ENCODE measurements at regions not wholly inside any gene's neighbourhood (a gene's known extent, or its start where the extent isn't known, plus 50 kb on each side); places are given as distances from the start of the nearest gene placed in this dataset.

GRCh38 chr5:56749842-56750241 lies 65.5 kb upstream of the MAP3K1 start:
- Histone ChIP-seq H3K27ac (ENCODE audit: low read depth, low read length) (no peak overlapping the region), H3K36me3 (ENCODE audit: control insufficient read depth in 3 of 3, insufficient read depth in 3 of 3, low read length in 3 of 3) (no peaks in the 10 kb centered on the region), H3K9me3 (ENCODE audit: control insufficient read depth in 3 of 3, low read length in 3 of 3) (peaks cover 0 to 1% (median 0%) of the 10 kb centered on the region in 3 donors), H3K4me1 (ENCODE audit: control insufficient read depth in 3 of 3, insufficient read depth in 3 of 3, low read length in 3 of 3) (no peaks in the 10 kb centered on the region), H3K27me3 (ENCODE audit: control insufficient read depth in 3 of 3, insufficient read depth in 3 of 3, low read length in 3 of 3) (no peaks in the 10 kb centered on the region), H3K4me3 (ENCODE audit: low read length in 3 of 3) (no peak overlapping the region), H3K9ac (ENCODE audit: low read depth in 1 of 3, low read length in 3 of 3) (no peak overlapping the region)

- no peak overlapping the region for H3K9ac ChIP-seq (ENCODE audit: low read depth in 1 of 3, low read length in 3 of 3)
- H3K9me3 ChIP-seq (ENCODE audit: control insufficient read depth in 3 of 3, low read length in 3 of 3) = no peaks in the 10 kb centered on the region
- H3K27ac ChIP-seq (ENCODE audit: low read depth, low read length) = no peak overlapping the region
- no peak overlapping the region for H3K4me3 ChIP-seq (ENCODE audit: low read length in 3 of 3)
- H3K27me3 ChIP-seq (ENCODE audit: control insufficient read depth in 3 of 3, insufficient read depth in 3 of 3, low read length in 3 of 3) = no peaks in the 10 kb centered on the region
- H3K36me3 ChIP-seq (ENCODE audit: control insufficient read depth in 3 of 3, insufficient read depth in 3 of 3, low read length in 3 of 3) = no peaks in the 10 kb centered on the region
- no peaks in the 10 kb centered on the region for H3K4me1 ChIP-seq (ENCODE audit: control insufficient read depth in 3 of 3, insufficient read depth in 3 of 3, low read length in 3 of 3)
Observed at GRCh38 chr5:56746553-56747339, 68.6 kb upstream of the MAP3K1 start.

- no peak overlapping the region for H3K27ac ChIP-seq (ENCODE audit: low read depth, low read length)
- H3K36me3 ChIP-seq (ENCODE audit: control insufficient read depth in 3 of 3, insufficient read depth in 3 of 3, low read length in 3 of 3) = no peaks in the 10 kb centered on the region
- H3K9ac ChIP-seq (ENCODE audit: low read depth in 1 of 3, low read length in 3 of 3) = no peak overlapping the region
- H3K4me3 ChIP-seq (ENCODE audit: low read length in 3 of 3) = no peak overlapping the region
- H3K9me3 ChIP-seq (ENCODE audit: control insufficient read depth in 3 of 3, low read length in 3 of 3) = no peaks in the 10 kb centered on the region
- H3K27me3 ChIP-seq (ENCODE audit: control insufficient read depth in 3 of 3, insufficient read depth in 3 of 3, low read length in 3 of 3) = no peaks in the 10 kb centered on the region
- no peaks in the 10 kb centered on the region for H3K4me1 ChIP-seq (ENCODE audit: control insufficient read depth in 3 of 3, insufficient read depth in 3 of 3, low read length in 3 of 3)
Observed at GRCh38 chr5:56745864-56746263, 69.5 kb upstream of the MAP3K1 start.

- Histone ChIP-seq H3K4me3 (ENCODE audit: low read length in 3 of 3) (no peak overlapping the region), H3K27me3 (ENCODE audit: control insufficient read depth in 3 of 3, insufficient read depth in 3 of 3, low read length in 3 of 3) (no peaks in the 10 kb centered on the region)
Observed at GRCh38 chr5:56740868-56741267, 74.5 kb upstream of the MAP3K1 start.

GRCh38 chr5:56739990-56740389 lies 75.4 kb upstream of the MAP3K1 start:
- no peaks in the 10 kb centered on the region for H3K4me1 ChIP-seq (ENCODE audit: control insufficient read depth in 3 of 3, insufficient read depth in 3 of 3, low read length in 3 of 3)
- H3K36me3 ChIP-seq (ENCODE audit: control insufficient read depth in 3 of 3, insufficient read depth in 3 of 3, low read length in 3 of 3) = no peaks in the 10 kb centered on the region
- no peak overlapping the region for H3K27ac ChIP-seq (ENCODE audit: low read depth, low read length)
- H3K4me3 ChIP-seq (ENCODE audit: low read length in 3 of 3) = no peak overlapping the region
- no peak overlapping the region for H3K9ac ChIP-seq (ENCODE audit: low read depth in 1 of 3, low read length in 3 of 3)
- H3K9me3 ChIP-seq (ENCODE audit: control insufficient read depth in 3 of 3, low read length in 3 of 3) = no peaks in the 10 kb centered on the region
- H3K27me3 ChIP-seq (ENCODE audit: control insufficient read depth in 3 of 3, insufficient read depth in 3 of 3, low read length in 3 of 3) = no peaks in the 10 kb centered on the region

More at GRCh38 chr5:56740868-56741267, 74.5 kb upstream of the MAP3K1 start:
- no peaks in the 10 kb centered on the region for H3K4me1 ChIP-seq (ENCODE audit: control insufficient read depth in 3 of 3, insufficient read depth in 3 of 3, low read length in 3 of 3)
- no peak overlapping the region for H3K27ac ChIP-seq (ENCODE audit: low read depth, low read length)
- H3K9ac ChIP-seq (ENCODE audit: low read depth in 1 of 3, low read length in 3 of 3) = no peak overlapping the region
- H3K36me3 ChIP-seq (ENCODE audit: control insufficient read depth in 3 of 3, insufficient read depth in 3 of 3, low read length in 3 of 3) = no peaks in the 10 kb centered on the region
- no peaks in the 10 kb centered on the region for H3K9me3 ChIP-seq (ENCODE audit: control insufficient read depth in 3 of 3, low read length in 3 of 3)

- Histone ChIP-seq H3K9ac (ENCODE audit: low read depth in 1 of 3, low read length in 3 of 3) (no peak overlapping the region), H3K4me3 (ENCODE audit: low read length in 3 of 3) (no peak overlapping the region), H3K9me3 (ENCODE audit: control insufficient read depth in 3 of 3, low read length in 3 of 3) (no peaks in the 10 kb centered on the region), H3K4me1 (ENCODE audit: control insufficient read depth in 3 of 3, insufficient read depth in 3 of 3, low read length in 3 of 3) (peaks cover 3 to 8% (median 5%) of the 10 kb centered on the region in 3 donors), H3K36me3 (ENCODE audit: control insufficient read depth in 3 of 3, insufficient read depth in 3 of 3, low read length in 3 of 3) (no peaks in the 10 kb centered on the region), H3K27me3 (ENCODE audit: control insufficient read depth in 3 of 3, insufficient read depth in 3 of 3, low read length in 3 of 3) (no peaks in the 10 kb centered on the region), H3K27ac (ENCODE audit: low read depth, low read length) (no peak overlapping the region)
Observed at GRCh38 chr5:56737951-56738606, 77.3 kb upstream of the MAP3K1 start.

GRCh38 chr5:56737002-56737621 lies 78.2 kb upstream of the MAP3K1 start:
- H3K4me3 ChIP-seq (ENCODE audit: low read length in 3 of 3) = no peak overlapping the region
- no peaks in the 10 kb centered on the region for H3K36me3 ChIP-seq (ENCODE audit: control insufficient read depth in 3 of 3, insufficient read depth in 3 of 3, low read length in 3 of 3)
- no peak overlapping the region for H3K27ac ChIP-seq (ENCODE audit: low read depth, low read length)
- no peaks in the 10 kb centered on the region for H3K9me3 ChIP-seq (ENCODE audit: control insufficient read depth in 3 of 3, low read length in 3 of 3)
- H3K9ac ChIP-seq (ENCODE audit: low read depth in 1 of 3, low read length in 3 of 3) = no peak overlapping the region
- H3K4me1 ChIP-seq (ENCODE audit: control insufficient read depth in 3 of 3, insufficient read depth in 3 of 3, low read length in 3 of 3) = peaks cover 3 to 8% (median 5%) of the 10 kb centered on the region in 3 donors
- no peaks in the 10 kb centered on the region for H3K27me3 ChIP-seq (ENCODE audit: control insufficient read depth in 3 of 3, insufficient read depth in 3 of 3, low read length in 3 of 3)

GRCh38 chr5:56735849-56736641 lies 79.3 kb upstream of the MAP3K1 start:
- Histone ChIP-seq H3K4me1 (ENCODE audit: control insufficient read depth in 3 of 3, insufficient read depth in 3 of 3, low read length in 3 of 3) (peaks cover 3 to 8% (median 5%) of the 10 kb centered on the region in 3 donors), H3K9me3 (ENCODE audit: control insufficient read depth in 3 of 3, low read length in 3 of 3) (no peaks in the 10 kb centered on the region), H3K27ac (ENCODE audit: low read depth, low read length) (no peak overlapping the region), H3K36me3 (ENCODE audit: control insufficient read depth in 3 of 3, insufficient read depth in 3 of 3, low read length in 3 of 3) (no peaks in the 10 kb centered on the region), H3K4me3 (ENCODE audit: low read length in 3 of 3) (no peak overlapping the region), H3K9ac (ENCODE audit: low read depth in 1 of 3, low read length in 3 of 3) (no peak overlapping the region), H3K27me3 (ENCODE audit: control insufficient read depth in 3 of 3, insufficient read depth in 3 of 3, low read length in 3 of 3) (no peaks in the 10 kb centered on the region)

GRCh38 chr5:56734091-56734694 lies 81.2 kb upstream of the MAP3K1 start:
- no peak overlapping the region for H3K4me3 ChIP-seq (ENCODE audit: low read length in 3 of 3)
- H3K27ac ChIP-seq (ENCODE audit: low read depth, low read length) = no peak overlapping the region
- no peaks in the 10 kb centered on the region for H3K36me3 ChIP-seq (ENCODE audit: control insufficient read depth in 3 of 3, insufficient read depth in 3 of 3, low read length in 3 of 3)
- peaks cover 3 to 8% (median 5%) of the 10 kb centered on the region in 3 donors for H3K4me1 ChIP-seq (ENCODE audit: control insufficient read depth in 3 of 3, insufficient read depth in 3 of 3, low read length in 3 of 3)
- no peak overlapping the region for H3K9ac ChIP-seq (ENCODE audit: low read depth in 1 of 3, low read length in 3 of 3)
- no peaks in the 10 kb centered on the region for H3K9me3 ChIP-seq (ENCODE audit: control insufficient read depth in 3 of 3, low read length in 3 of 3)
- no peaks in the 10 kb centered on the region for H3K27me3 ChIP-seq (ENCODE audit: control insufficient read depth in 3 of 3, insufficient read depth in 3 of 3, low read length in 3 of 3)
